ENCODE measurements at regions not wholly inside any gene's neighbourhood (a gene's known extent, or its start where the extent isn't known, plus 50 kb on each side); places are given as distances from the start of the nearest gene placed in this dataset.

DNA sequence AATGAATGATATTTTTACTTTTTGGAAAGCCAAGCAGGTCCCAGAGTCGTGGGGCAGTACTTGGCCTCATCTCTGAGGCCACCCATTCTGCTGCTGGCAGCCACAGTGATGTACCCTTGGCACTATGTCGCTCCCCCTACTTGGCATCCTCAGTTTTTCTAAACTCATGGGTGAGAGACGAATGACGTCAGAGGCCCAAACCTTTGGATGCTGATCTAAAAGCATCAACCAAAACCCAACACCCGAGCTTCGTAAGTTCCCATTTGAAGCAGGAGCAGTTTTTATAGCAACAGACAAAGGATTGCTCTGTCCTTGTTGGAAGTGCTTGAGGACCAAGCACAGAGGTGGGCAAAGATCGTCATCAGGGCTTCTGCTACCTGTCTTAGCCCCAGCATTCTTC is 212.9 kb downstream of the PAX1 start:
- no peak for DNase-seq (ENCODE audit: low read depth in 2 of 3, low spot score in 2 of 3)

DNA sequence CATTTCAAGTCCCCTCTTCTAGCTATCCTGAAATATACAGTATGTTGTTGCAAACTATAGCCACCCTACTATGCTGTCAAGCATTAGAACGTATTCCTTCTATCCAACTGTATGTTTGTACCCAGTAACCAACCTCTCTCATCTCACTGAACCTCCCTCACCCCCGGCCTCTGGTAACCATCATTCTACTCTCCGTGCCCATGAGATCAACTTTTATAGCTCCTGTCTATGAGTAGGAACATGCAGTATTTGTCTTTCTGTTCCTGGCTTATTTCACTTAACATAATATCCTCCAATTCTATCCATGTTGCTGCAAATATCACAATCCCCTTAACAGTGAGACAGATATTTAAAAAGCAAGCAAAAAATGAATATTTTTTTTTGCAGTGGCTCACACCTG is 196.9 kb downstream of the PAX1 start:
- no peak for DNase-seq (ENCODE audit: low read depth in 2 of 3, low spot score in 2 of 3)

DNA sequence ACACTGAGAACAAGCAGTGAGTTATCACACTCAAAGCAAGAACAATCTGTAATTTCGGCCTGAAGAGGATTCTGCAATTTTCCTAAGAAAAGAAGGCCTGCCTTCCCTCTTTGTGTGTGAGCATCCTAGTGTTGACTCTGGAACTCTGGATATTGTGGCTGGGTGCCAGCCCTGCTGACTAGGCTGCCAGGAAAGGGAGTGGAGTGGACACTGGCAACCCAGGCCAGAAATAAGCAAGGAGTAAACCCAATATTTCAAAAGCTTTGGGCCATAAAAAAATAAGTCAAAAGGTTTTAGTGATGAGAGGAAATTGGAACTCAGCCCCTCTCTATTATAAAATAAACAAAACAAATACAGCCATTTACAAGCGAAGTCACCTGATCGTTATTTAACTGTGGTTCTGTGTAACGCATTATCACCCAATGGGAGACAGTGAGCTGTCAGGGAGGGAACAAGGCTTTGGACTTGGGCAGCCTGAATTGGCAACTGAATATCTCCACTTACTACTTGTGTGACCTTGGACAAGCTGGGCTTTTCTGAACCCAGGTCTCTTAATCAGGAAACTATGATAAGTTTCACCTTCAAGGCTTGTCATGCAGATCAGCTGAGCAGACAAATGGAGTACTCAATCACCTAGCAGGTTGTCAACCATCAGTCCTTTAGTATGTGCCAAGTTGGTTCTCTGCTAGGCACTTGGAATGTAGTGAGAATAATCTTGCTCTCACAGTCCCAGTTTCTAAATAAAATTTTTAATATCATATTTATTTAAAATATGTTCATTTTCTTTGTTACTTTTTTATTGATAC is 196.2 kb downstream of the PAX1 start:
- no peak for DNase-seq (ENCODE audit: low read depth in 2 of 3, low spot score in 2 of 3)

DNA sequence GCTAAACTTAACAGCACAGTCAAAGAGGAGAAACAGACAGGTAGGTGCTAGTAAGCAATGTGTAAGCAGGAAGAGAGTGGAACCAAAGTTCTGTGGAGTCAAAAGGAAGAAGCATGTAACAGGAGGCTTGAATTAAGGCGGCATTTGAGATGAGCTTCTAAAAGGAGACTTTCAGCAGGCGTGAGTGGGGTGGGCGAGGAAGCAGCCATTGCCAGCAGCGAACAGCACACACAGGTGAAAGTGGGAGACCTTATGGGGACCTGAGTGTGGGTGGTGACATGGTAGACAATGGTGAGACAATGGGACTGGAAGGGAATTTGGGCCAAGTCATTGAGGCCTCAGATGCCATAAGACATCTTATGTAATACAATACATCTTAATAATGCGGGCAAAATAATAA is 195.0 kb downstream of the PAX1 start:
- DNase-seq (ENCODE audit: low read depth in 2 of 3, low spot score in 2 of 3) = no peak

DNA sequence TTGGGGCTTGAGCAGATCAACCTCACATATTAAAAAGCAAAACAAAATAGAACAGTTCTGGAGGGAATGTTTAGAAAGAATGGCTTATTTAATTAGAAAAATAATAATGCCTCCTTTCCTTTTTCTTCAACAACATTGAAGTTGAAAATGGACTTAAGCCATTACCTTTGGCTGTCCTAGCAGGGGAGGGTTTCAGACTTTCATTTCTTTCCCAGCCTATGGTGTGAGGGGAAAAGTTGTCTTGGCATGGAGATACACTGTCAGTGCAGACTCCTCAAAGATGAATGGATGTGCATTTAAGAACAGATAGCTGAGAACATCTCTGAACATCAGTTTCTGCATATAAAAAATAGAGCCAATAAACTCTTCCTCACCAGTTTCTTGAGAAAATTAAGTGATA is 169.5 kb downstream of the PAX1 start:
- no peak for DNase-seq (ENCODE audit: low read depth in 2 of 3, low spot score in 2 of 3)

DNA sequence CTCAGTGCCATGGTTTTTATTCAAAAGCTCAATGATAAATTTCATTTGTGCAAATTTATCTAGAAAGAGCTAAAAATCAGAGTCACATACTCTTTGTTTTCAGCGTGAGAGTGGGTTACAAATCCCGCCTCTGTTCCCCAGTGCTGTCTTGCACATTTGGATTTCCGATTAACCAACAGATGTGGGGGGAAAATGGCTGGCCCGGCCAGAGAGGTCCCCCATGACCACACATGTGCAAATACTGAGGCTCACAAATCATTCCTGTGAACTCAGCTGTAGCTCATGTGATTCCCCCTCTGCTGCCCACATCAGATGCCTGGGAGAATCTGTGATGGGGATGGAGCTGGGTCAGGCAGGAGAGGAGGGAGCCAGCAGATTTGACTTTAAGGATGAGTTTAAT is 168.7 kb downstream of the PAX1 start:
- DNase-seq (ENCODE audit: low read depth in 2 of 3, low spot score in 2 of 3) = no peak

DNA sequence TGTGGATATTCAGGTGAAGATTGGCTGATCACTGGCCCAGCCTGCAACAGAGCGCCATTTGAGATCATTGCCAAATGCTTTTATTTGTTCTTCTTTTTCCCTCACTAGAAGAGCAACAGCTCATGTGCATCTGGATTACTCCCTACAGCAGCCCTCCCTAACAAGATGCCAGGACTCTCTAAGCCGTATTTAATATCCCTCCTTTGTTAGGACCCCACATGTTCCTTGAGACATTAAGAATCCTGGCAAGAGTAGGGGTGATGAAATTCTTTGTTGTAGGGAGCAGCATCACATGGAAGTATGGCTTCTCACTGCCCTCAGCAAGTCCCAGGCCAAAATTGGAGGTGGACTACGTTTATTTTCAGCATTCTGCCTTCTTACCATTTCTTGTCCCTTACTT is 167.8 kb downstream of the PAX1 start:
- no peak for DNase-seq (ENCODE audit: low read depth in 2 of 3, low spot score in 2 of 3)

DNA sequence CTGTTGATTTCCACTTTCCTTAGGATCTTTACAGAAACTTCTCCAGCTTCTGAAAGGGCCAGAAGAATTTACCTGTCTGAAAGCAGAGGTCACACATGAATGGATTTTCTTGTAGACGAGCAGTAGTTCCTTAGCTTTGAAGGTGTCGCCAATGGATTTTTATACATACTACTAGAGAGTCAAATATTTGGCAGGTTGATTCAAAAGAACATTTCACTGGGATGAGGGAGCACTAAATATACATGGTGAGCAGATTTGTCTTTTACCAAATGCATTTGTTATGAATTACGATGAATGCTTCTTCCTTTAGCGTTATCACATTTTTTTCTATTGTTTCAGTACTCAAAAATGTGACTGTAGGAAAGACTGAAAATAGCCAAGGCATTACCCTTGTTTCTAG is 162.3 kb downstream of the PAX1 start:
- no peak for DNase-seq (ENCODE audit: low read depth in 2 of 3, low spot score in 2 of 3)

DNA sequence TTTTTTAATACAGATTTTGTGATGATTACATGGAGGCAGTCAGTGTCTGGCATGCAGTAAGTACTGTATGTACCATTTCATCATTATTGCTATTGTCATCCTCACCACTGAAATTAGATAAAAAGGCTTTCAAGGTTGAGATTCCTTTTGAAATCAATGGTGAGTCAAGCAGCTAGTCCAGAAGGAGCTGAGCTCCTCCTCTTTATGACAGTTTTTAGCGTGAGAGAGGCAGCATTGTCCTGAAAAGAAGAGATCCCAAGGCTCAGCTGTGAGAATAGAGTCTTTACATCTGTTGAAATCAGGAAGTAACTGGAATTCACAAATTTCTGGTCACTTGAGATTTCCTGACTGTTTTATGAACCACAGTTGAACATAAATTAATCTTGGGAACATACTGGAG is 161.9 kb downstream of the PAX1 start:
- no peak for DNase-seq (ENCODE audit: low read depth in 2 of 3, low spot score in 2 of 3)

DNA sequence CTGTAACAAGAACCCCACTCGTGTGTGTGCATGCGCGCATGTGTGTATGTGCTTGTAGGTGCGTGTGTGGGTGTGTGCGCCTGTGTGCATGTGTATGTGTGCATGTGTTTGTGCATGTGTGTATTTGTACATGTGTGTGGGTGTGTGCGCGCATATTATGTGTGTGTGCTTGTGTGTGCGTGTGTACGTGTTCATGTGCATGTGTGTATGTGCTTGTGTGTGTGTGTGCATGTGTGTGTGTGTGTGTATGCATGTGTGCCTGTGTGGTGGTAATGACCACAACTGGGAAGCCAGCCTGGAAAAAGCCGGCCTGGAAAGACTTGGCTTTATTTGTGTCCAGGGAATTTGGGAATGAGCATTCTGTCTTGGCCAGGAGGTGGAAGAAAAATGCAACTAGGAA is 157.5 kb downstream of the PAX1 start:
- DNase-seq (ENCODE audit: low read depth in 2 of 3, low spot score in 2 of 3) = no peak

DNA sequence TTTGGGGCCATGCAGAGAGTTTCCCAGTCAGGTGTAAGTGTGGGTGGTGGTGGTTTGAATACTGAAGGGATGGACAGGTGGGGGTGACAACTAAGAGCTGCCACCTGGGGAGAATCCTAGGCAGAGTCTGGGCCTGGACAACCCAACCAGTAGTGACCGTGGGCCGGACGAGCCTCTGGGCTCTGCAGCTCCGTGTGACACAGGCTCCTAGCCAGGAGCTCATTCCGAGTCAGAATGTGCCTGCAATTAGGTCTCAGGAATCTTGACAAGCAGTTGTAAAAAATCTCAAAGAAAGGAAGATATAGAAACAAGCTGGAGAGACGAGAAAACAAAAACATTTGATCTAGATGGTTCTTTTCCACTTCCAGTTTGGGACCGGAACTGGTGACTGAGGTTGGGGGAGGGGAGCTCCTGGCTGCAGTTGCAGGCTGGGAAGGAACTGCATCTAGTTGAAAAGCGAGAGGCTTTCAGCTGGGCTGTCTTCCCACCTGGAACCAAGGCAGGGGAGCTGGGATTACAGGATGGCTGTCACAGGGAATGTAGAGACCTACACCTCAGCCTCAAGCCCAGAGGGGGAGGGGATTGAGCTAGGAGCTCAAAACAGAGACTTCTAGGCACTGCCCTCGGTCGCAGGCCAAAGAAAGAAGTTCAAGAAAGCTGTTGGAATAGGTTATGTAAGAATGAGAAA is 156.9 kb downstream of the PAX1 start:
- no peak for DNase-seq (ENCODE audit: low read depth in 2 of 3, low spot score in 2 of 3)

DNA sequence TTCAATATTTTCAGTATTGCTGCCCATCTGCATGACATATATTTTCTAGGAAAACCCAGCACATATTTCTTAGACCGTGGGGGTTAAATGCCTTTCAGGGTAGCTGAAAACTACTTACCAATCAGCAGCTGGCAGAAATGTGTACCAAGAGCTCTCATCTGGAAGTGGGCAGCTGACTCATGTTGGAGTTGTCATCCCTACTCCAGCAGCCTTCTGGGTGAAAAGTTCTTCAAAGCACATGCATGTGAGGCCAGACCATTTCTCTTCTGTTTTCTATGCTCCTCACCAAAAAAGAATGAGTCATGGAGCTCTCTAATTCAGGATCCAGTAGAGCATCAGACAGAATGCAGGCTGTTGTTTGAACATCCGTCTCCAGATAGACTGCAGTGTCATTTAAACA is 135.5 kb downstream of the PAX1 start:
- DNase-seq (ENCODE audit: low read depth in 2 of 3, low spot score in 2 of 3) = no peak

DNA sequence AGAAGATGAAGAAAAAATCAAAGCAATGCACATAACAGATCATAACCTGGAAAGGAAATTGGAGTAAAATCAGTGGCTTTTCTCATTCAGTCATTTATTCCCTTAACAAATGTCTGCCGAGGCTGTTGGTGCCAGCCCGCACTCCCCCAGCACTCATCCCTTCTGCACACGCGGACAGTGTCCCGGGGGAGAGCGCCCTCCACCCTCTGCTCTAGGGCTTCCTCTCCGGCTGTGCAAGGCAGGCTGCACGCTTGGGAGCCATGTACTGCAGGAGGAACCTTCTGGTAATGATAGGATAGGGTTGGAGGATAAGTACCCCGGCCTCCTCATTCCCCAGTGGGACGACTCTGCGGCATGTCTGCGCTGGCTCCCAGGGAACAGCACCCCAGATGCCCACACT is 134.5 kb downstream of the PAX1 start:
- DNase-seq (ENCODE audit: low read depth in 2 of 3, low spot score in 2 of 3) = no peak

DNA sequence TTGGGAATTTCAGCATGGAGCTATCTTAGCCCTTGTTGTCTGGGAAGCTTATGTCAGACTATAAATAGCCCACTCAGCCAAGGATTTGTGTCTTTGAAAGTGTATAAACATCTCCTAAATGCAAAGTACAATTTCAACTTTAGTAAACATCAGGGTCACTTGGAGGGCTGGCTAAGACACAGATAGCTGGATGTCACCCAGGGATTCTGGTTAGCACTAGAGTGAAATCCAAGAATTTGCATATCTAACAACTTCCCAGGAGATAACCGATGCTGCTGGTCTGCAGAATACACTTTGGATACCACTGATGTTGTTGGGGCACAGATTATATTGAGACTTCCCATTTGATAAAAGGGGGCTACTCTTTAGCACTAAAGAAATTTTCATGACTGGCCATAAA is 130.9 kb downstream of the PAX1 start:
- no peak for DNase-seq (ENCODE audit: low read depth in 2 of 3, low spot score in 2 of 3)

DNA sequence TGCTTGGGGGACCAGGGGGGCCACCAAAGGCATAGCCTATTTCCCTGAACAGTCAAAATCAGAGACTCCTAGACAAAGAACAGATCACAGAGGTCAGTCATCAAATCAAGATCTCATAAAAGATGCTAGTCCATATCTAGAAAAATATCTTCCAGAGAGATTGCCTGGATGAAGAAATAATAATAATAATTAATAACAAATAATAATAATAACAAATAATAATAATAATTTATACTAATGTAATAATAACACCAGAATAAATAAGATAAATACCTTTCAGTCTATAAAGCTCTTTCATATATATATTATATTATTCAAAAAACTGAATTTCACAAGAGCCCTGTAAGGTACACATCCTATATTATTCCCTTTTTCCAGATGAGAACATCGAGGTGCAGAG is 129.6 kb downstream of the PAX1 start:
- DNase-seq (ENCODE audit: low read depth in 2 of 3, low spot score in 2 of 3) = no peak

DNA sequence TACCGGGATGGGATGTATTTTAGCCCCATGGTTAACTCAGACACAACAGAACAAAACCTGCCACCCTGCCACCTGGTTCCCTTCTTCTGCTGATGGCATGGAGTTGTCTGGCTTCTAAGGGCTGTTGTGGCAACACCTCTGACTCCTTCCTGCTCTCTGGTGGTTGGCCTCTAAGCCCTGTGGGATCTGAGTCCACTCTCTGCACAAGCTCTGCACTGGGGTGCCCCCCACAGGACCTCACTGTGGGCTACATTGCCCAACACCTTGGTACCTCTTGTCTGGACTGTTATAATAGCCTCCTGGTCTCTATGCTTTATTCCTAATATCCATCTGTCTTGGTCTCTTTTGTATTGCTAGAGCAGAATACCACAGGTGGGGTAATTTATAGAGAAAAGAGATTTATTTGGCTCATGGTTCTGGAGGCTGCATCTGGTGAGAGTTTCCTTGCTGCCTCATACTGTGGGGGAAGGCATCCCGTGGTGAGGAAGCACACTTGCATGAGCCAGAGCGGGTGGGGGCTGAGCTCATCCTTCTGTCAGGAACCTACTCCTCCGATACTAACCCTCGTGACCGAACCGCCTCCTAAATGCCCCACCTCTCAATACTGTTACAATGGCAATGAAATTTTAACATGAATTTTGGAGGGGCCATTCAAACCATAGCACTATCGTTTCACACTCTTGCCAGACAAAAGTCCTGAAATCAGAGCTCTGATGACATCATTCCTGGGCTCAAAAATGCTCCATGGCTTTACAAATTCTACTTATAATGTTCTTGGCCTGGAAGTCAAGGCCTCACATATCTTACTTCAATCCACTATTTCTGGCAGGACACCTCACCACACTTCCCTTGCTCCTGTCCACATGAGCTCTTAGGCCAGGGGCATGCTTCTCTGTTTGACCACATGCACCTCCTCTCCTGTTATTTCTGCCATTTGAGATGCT is 127.2 kb downstream of the PAX1 start:
- no peak for DNase-seq (ENCODE audit: low read depth in 2 of 3, low spot score in 2 of 3)

DNA sequence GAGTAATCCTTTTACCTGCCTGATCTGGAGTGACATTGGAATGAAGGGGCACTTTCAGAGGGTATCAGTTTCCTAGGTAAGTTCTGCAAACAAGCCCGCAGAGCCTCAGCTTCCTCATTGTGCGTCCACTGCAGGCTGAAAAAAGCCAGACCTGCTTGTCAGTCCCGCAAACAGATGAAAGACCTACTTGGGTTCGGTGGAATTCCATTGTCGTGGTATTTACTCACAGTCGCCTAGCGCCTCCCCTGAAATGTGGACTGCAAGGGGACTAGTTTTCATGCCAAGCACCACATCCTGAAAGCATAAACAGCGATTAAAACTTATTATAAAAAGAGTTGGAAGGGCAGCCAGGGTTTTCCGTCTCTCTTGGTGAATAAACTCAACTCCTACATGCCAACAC is 121.5 kb downstream of the PAX1 start:
- no peak for DNase-seq (ENCODE audit: low read depth in 2 of 3, low spot score in 2 of 3)

DNA sequence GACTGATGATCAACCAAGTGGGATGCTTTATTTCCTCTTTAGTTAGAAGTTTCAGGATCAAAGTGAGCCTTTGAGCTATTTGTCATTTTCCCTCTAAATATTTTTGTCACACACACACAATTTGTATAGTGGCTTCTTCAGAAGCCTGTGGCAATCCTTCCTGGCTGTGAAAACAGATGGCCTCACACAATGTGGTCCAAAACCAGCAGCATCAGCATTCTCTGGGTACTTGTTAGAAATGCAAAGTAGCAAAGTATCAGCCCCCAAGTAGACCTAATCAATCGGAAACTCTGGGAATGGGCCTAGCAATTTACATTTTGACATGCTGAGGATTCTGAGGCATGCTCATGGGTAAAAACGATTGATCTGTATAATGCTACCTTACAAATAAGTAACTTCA is 115.9 kb downstream of the PAX1 start:
- DNase-seq (ENCODE audit: low read depth in 2 of 3, low spot score in 2 of 3) = no peak

DNA sequence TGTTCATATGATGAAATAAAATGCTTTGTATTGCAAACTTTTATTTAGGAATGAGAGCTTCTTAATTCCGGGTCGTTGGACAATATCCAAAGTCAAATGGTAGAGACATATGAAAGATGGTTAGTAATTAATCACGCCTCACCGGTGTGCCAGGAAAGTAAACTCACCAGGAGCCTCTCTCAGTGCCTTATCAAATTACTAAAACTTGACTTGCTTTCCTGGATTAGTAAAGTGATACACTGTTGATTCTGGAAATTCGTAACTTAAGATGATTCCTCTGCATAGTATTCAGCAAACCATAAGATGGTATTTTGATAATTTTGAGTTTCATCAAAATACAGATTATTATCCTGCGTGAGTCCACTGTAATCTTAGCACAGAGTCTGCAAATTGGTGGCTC is 115.2 kb downstream of the PAX1 start:
- no peak for DNase-seq (ENCODE audit: low read depth in 2 of 3, low spot score in 2 of 3)

DNA sequence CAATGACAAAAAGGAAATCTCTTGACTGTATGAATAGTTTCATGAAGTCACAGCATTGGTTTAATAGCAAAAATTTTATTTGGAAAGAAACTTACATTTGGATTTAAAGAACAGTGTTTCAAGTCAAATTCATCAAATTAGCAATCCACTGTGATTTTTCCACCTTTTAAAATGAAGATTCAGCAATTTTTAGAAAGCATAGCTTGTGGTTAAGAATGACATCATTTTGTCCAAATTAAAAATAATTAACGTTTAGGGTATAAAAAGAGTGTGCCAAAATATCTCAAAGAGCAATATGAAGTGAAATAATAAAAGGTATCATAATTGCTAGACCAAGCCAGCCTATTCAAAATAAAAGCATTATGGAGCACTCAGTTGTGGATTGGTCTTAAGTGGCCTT is 114.6 kb downstream of the PAX1 start:
- DNase-seq (ENCODE audit: low read depth in 2 of 3, low spot score in 2 of 3) = no peak

DNA sequence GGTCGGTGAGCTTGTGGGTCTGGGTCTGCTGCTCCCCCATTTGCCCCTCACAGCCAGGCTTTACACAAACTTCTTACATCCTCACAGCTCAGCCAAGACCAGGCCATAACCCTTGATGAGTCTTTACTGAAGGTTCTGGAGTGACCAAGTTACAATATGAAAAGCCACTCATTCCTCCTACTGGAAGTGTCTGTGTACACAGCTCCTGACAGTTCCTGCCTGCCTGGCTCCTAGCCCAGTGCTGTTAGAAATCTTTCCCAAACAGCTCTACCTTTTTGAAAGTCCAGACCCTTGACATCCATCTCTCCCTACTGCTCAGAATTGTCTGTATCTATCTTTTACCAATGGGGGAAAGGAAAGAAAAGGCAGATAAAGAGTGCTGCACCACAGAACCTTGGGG is 106.9 kb downstream of the PAX1 start:
- no peak for DNase-seq (ENCODE audit: low read depth in 2 of 3, low spot score in 2 of 3)

Measured in hematopoietic multipotent progenitor cell (in vitro differentiated cells).